Hematopoietic multipotent progenitor cell treated with erythropoietin and hydrocortisone succinate and interleukin-3 and kit ligand, for 17 days (in vitro differentiated cells): ENCODE measurements at regions not wholly inside any gene's neighbourhood (a gene's known extent, or its start where the extent isn't known, plus 50 kb on each side); places are given as distances from the start of the nearest gene placed in this dataset.

Experiments
- DNase-seq: peaks from one replicate; pipeline ENCODE4 v3.0.0-alpha.2; 2015; ENCODE audit warnings: low spot score

DNA sequence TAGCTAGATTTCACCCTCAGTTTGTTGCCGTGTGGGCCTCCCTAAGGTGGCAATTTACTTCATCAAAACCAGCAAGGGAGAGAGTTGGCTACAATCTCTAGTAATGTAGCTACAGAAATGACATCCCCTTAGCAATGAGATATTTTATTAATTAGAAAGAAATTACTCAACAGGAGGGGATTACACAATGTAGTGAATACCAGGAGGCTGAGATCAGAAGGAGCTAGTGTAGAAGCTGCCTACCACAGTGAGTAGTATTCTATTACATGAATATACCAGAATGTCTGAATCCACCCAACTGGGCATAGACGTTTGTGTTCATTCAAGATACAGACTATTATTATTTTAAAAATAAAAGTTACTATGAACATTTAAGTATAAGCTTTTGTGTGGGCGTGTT lies 868.2 kb upstream of the CXADR start:
- DNase-seq = no peak

DNA sequence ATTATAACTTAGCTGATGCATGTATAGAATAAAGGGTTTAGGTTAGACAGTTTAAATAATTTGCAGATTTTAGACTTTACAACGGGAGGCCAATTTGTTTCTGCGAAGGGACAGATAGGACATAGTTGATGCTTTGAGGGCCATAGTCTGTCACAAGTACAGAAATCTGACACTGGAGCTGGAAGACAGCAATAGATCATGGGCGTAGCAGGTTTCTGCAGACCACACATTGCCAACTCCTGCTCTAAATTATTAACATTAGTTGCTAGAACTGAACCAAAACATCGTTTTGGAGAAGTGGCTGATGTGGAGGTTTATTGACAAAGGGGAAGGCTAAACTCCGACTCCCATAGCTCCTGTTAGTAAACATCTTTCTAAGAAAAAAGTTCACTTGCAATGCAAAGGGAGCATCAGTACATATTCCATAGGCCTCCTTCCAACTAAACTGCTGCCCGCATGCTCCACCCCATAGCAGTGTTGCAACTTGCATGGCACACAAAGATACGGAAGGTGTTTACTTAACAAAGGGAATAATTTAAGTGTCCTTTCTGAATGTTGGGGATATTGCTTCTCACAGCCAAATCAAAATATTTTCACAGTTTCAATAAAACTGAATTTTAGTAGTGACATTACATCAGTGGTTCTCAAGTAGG lies 862.0 kb upstream of the CXADR start:
- no peak for DNase-seq

DNA sequence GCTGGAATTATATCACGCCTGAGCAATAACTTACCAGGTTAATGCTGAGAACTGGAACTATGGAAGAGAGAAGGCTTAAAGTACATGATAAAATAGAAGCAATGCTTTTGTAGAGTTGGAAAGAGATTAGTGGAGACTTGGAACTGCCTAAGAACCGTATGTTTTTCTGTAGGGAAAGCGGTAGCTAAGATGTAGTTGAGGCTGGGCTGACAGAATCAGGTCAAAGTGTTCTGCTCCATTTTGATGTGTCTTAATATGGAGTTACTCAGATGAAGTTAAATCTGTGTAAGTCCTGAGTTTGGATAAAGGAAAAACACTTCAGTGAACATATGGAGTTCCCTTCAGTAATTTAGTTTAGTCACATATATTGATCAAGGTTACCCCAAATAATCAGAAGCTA lies 860.9 kb upstream of the CXADR start:
- DNase-seq = no peak

DNA sequence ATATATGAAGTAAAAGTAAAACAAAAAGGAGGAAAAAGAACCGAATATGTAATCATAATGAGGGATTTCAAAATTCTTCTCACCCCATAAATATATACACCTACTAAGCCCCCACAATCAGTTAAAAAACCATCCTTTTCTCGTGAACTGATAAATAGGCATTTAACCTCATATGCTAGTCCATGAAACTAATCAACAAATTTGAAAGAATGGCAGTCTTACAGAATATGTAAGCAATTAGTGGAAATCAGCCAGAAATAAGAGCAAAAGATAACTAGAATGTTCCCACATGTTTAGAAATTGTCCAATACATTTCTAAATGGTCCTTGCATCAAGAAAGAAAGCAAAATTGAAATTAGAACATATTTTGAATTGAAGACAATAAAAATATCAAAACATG lies 849.4 kb upstream of the CXADR start:
- no peak for DNase-seq

DNA sequence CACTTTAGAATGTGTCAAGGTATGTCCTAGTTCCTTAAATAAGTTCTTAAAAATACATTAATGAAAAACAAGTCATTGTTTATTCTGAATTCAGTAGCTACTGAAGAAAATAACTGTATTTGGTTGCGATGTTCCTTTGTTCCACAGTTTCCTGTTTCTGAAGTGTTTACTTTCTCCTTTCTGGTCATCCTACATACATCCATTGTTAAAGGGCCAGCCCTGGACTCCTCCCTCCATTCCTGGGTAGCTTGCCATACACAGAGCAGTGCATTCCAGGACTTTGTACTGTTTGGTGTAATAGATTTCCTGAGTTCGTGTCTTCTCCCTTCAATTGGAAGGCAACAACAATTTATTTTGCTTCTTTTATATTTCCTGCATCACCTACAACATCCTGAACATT lies 845.4 kb upstream of the CXADR start:
- DNase-seq = no peak

DNA sequence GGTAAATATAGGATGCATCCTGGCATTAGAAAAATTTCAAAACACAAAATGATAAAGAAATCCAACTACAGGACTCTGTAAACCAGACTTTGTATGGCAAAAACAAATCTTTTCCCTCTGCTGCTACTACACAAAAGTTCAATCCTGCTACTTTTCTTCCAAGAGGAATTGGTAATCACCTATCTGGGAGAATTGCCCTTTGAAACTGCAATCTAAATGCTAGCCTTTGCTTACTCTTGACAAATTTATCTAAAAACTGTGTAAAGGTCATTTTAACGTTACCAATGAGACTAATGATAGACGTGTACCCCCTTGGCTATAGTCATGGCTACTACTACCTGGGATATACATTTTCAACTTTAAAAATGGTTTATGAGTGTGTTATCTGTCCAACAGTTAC lies 837.9 kb upstream of the CXADR start:
- no peak for DNase-seq

DNA sequence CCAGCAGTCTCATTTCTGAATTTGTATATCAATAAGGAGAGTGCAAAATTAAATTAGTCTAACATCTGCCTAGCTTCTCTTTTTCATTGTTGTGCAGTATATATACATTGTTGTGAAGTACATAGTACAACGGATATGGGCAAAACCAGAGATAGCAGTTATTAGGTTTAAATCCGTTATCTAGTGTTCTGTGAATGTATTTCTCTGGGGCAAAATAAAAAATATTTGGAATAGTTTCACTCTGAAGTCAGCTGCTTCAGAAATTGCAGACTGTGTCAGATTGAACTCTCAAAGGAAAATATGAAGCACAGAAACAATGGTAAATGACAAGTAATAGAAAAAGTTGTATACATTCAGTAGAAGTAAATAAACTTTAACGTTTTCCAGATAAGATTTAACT lies 836.5 kb upstream of the CXADR start:
- no peak for DNase-seq

DNA sequence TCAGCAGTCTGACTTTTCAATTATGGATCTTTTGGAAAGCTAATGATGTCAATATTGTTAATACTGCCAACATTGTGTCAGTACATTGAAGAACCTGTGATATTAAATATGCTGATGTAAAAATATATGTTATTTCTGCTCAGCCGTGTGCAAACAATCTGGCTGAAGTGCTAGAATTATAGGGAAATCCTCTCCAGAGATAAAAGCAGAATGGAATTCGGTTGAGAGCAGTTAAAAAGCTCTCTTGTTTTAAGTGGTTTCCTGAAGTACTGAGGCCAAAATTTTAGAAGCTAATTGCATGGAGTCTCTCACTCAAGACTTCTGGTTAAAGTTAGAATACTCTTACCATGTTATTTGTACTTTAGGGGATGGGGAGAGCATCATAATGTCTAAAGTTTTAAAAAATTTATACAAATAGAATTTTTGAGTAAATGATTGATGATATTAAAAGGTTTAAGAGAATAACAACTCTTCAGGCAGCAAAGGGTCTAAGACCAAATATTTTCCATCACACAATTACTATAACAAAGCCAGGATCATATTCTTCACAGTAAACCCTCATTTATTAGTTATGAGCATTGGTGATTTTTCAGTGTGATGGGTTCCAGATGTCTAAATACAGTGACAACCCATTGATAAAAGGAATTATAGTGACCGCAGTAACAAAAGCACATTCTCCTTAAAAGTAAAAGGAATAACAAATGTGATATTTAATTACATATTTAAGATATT lies 834.2 kb upstream of the CXADR start:
- no peak for DNase-seq

DNA sequence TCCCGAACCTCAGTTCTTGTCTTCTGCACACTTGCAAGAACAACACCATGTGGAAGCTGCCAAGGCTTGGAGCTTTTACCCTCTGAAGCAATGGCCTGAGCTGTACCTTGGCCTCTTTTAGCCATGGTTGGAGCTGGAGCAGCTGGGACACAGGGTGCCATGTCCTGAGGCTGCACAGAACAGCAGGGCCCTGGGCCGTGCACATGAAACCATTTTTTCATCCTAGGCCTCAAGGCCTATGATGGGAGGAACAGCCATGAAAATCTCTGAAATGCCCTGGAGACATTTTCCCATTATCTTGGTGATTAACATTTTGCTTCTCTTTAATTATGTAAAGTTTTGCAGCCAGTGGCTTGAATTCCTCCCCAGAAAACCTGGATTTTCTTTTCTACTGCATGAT lies 817.8 kb upstream of the CXADR start:
- DNase-seq = no peak

DNA sequence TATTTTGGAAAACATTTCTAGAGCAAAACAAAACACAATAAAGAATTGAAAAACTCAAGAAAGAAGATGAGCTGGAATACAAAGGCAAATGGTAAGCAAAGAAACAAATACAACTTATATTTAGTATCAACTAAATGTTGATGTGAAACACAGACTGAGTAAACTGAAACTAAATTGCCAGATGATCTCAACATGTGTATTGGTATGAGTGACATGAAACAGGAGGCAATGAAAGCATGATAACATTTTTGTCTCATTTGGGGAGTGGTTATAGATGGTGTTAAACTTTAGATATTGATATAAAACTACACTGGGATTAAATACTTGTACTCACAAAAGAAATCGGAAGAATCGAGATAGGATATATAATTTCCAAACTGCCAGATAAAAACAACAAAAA lies 805.6 kb upstream of the CXADR start:
- DNase-seq = no peak

DNA sequence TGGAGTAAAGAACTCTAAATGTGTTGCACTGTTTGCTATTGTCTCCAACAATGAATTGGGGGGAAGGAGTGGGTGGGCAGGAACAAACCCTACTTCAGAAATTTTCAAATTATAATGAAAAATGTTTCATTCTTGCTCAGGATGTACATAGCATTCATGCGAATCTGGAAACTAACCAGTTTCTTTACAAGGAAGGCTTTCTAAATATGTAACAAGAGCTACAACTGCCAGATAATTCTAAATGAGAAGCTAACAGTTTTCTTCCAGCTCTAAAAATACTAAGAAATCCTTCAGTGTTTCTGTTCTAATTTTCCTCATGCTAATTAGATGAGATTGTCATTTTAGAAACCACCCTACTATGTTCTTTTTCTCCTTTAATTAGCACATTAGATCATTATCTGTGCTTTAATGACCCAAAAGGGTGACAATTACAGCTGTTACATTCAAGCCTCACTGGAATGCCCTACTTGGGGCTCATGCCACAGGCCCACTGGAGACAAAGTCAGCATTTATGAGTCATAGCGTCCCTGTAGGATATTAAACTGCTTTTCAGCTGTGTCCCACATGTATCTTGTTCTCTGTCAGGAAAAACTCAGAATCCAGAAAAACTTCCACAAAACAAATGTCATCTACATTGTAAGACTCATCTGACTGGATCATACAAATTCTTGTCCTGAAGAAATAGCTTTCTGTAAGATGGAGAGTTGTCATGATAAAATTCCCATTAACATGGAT lies 804.6 kb upstream of the CXADR start:
- DNase-seq = no peak

DNA sequence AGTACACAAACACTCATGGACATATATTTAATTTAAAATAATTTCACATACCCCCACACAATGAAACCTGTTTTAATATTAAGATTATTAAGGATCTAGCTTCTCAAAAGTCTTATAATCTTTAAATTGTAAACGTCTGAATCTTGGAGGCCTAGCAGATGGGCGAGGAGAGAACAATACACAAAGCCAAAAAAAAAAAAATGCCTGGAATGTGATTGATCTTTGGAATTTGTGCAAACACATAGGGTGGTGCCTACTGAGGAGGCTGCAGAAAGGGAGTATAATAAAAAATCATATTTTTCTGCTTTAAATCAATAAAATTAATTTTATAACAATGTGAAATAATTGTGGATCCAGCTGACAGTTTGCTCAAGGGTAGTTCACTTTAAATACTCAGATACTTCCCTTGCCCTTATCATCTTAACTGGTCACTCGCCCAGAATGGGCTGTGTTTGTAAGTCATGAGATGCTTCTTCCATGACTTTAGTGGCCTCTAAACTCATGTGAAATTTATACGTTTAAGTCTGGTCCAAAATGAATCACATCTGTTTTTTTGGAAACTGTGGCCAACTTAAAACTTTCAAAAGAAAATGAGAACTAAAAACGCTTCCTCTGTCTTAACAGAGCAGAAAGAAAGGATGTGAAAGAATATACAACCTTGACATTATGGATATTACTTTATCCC lies 802.8 kb upstream of the CXADR start:
- DNase-seq = no peak

DNA sequence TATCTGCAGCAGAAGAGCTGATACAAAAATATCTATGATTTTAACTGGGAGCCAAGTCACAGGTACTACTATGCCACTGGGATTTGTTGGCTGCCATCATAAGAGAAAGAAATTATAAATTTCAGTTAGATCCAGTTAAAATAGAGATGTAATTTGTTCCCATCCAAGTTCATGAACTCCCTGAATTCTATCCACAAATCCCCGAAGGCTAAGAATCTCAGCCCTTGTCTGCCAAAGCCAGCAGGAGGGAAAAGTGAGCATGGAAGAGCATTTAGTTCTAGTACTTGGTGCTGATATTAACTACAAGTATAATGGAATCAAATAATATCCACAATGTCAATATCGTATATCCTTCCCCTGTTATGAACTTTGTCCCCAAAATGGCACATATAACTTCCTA lies 801.1 kb upstream of the CXADR start:
- no peak for DNase-seq

DNA sequence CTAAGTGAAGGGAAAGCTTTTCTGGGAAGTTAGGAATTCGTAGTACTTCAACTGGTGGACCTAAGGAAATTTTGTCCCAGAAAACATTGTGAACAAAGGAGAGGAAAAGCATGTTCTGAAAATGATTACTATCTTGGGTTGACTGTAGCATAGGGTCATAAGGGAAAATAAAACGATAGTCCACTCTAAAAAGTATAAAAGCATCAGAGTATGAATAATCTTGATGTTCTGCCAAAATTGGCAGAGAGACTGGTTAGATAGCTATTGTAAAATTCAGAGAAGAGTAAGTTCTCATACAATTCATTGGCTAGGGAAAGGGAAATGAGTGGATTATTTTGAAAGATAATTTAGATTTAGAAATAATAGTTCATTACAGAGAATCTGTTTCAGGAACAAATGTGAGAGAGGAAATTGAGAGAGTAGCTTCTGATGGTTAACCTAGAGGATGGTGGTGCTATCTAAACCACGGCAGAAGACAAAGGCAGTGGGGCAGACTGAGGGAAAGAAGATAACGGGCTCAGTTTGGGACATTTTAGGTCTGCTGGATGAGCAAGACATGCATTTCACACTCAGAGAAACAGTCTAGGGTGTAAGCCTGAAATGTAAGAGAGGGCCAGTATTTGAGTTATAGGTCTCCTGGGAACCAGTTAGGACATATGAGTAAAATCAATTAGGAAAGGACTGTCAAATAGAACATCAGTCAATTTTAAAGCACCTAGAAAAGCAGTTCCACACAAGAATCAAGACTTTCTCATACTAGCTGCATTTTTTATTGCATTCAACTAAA lies 799.3 kb upstream of the CXADR start:
- no peak for DNase-seq

DNA sequence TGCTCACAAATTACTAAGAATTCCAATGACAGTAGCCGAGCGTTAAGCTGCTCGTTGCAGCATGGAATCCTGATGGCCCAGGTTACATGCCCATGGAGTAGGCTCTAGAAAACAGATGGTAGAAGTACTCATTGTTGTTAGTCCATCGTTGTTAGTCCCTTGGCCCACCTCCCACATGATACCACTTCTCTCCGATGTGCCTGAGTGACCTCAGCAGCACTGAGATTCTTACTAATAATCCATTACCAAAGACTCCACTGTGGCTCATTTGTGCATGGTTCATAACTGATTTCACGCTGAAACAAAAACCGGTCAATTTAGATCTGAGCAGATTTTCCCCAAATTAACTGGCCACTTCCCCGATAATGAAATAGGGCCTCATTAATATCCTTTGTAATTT lies 772.3 kb upstream of the CXADR start:
- no peak for DNase-seq

DNA sequence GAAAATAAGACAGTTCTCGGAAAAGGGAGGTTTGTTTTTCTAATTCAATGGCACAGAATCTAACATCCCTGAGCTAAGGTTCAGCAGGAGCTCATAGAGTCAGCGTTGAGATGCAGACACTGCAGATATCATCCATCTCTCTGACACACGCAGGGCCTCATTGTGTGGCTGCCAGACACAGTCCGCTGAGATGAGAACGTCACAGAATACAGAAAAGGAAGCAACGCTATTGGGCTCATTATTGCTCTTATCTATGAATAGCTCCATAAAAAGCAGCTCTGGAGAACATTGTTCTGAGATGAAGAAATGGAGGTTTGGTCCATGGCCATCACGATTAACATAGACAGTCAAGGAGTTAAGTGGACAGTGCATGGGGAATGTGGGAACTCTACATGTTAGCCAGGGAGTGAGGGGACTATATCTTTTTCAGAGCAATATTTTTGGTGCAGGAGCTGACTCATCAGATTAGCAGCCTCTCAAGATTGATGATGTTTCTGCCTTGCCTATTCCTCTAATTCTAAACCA lies 771.6 kb upstream of the CXADR start:
- no peak for DNase-seq

DNA sequence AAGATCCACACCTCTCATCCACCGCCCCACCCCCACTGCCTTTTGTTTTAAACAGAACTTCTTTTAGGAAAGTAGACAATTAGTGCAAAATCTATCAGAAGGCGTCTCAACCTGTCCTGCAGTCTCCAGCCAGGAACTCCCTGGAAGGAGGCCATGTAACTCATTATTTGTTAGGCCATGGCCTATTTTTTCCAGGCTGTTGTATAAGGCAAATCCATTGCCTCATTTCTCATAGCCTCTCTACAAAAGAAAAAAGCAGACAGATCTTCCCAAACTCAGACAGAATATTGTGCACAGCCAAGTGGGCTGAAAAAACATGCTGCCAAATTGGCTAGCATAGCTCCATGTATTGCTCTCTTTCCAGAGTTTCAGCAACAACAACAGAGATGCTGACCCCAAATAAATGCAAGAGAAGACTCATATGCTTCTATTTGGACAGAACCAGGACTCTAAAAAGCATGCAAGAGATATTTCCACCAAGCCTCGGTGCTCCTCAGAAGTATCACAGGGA lies 770.7 kb upstream of the CXADR start:
- no peak for DNase-seq

DNA sequence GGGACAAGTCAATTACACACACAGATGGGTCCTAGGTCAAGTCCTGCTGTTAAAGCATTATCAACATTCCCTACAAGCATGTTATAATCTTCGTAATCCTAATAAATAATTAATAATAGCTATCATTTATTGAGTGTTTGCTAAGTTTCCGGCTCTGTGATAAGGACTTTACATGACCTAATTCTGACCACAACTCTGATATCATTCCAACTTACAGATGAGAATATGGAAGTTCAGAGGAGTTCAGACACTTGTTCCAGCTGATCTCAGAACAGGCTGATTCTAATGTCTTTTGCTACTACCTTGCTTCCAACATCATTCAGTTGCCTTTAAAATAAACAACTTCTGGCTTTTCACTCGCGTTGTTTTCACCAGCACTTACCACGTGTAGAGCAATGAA lies 770.1 kb upstream of the CXADR start:
- no peak for DNase-seq

DNA sequence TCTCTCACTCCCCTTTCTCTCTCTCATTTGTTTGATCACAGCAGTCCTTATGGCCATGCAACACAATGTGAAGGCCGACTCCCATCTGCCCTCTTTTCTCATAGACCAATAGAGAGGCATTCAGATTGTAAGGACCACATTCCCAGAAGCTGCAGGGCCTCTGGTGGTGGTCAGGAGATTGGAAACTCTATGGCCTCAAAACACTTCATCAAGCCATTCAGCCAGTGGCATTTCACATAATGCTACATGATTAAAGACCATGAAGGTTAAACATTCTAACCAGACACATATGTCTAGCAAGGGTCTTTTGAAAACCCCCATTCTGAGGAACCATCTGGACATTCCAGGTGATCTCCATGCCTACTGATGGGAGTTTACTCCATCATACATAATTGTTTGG lies 769.5 kb upstream of the CXADR start:
- no peak for DNase-seq

DNA sequence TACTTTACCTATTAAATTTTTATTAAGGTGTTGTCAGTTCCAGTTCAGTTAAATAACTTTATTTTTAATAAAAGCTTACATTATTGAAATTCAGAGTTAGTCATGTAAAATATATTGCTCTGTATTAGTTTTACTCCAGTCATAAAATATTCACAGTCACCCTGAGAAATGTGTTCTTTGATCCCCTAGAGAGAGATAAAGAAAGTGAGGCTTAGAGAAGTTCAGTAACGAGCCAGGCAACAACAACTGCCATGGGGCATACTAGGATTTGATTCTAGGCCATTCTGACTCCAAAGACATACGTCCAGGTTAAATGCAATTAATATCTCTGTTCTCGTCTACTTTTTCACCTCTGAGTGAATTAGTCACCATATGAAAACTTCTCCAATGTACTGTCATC lies 761.9 kb upstream of the CXADR start:
- DNase-seq = no peak

DNA sequence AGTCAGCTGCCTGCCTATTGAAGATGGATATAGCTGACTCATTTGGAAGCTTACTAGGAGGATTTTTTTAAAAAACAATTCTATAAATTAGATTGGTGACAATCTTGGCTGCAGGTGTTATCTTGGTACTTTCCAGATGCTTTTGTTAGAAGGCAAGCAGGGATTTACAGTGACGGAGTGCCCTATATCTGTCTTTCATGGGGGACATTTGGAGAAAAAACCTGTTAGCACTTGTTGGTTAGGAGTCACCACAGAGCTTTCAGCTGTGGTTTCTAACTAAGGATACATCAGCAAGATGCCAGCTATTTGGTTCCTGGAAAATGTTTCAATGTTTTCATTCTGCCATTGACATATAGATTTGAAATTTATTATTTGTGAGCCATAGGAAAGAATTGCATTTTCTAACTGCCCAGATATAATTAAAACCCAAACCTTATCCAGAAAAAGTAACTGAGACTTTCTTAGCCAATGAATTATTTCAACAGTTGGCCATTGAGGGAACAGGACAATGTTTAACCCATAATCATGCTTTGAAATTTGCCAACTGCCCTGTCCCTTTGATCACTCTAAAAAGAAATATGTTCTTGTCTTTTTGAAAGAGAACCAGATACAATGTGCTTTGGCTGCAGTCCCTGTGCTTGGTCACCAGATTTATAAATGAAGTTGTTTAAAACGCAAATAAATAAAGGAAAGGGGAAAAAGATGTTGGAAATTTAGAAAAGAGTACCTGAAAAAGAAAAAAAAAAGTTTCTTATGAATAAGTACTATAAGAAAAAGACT lies 761.0 kb upstream of the CXADR start:
- DNase-seq = no peak
